Stimulated activated CD4-positive, alpha-beta T cell treated with anti-CD3 and anti-CD28 coated beads, Interleukin-2, amount 100 ng/mL, for 4 hours (primary cell): ENCODE measurements at regions not wholly inside any gene's neighbourhood (a gene's known extent, or its start where the extent isn't known, plus 50 kb on each side); places are given as distances from the start of the nearest gene placed in this dataset.
"Not testable (repeated sequence)": the region's sequence is repeated elsewhere in the genome, so short reads cannot be mapped to it uniquely, and the experiment has no call there.

Source experiments
- DNase-seq: peaks from one replicate; pipeline ENCODE4 v3.0.0-alpha.2; 2020; ENCODE audit warnings: low read depth

DNA sequence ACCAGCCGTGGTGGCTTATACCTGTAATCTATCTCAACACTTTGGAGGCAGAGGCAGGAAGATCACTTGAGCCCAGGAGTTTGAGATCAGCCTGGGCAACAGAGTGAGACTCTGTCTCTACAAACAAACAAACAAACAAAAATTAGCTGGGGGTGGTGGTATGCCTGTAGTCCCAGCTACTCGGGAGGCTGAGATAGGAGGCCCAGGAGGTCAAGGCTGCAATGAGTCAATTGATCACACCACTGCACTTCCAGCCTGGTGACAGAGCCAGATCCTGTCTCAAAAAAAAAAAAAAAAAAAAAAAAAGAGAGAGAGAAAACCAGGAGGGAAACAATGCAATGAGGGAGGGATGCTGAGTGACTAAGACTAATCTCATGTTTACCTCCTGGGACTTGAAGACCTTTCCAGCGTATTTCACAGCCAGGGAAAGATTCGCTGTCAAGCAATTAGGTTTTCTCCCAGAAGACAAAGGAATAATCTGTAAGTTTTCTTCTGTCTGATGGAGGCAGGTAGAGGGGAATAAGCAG, 51.1 kb upstream of the MIER3 start:
- DNase-seq, result no peak

DNA sequence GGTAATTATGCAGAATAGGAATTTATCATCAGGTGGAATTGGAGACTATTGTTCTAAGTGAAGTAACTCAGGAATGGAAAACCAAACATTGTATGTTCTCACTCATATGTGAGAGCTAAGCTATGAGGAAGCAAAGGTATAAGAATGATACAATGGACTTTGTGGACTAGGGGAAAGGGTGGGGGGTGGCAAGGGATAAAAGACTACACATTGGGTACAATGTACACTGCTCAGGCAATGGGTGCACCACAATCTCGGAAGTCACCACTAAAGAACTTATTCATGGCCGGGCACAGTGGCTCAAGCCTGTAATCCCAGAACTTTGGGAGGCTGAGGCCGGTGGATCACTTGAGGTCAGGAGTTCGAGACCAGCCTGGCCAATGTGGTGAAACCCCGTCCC, 51.6 kb upstream of the MIER3 start:
- DNase-seq, result not testable (repeated sequence)

DNA sequence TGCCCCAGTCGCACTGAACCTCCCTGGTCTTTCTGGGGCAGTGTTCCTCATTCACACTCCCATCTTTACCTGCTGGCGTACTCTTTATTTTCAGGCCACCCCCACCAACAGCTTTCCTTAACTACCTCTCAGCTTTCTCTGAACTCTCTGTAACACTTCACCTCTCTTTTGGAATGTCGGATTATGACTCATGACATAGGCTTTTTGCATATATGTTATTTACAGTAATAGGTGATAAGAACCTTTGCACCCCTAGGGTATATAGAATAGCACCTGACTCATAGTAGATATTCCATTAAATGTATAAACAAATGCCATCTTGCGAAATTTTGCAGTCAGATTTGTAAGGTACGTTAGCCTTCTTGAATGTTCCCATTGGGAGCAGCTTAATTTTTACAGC, 52.9 kb upstream of the MIER3 start:
- no peak for DNase-seq

DNA sequence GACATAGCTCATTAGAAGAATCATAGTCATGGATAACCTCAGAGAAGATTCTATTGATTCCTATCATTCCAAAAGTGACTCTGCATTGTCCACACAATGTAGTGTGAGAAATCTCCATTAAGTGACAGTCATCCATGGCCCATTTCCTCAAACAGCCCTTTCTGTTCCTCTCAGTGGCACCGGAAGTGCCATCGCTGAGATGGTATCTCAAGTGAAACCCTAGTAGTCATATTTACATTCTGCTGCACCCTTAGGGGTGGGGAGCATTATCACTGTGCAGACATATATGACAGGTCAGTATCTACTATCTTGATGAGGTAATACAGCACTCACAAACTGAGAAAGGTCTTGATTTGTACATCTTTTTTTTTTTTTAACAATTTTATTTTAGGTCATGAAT, 55.4 kb upstream of the MIER3 start:
- DNase-seq, result no peak

DNA sequence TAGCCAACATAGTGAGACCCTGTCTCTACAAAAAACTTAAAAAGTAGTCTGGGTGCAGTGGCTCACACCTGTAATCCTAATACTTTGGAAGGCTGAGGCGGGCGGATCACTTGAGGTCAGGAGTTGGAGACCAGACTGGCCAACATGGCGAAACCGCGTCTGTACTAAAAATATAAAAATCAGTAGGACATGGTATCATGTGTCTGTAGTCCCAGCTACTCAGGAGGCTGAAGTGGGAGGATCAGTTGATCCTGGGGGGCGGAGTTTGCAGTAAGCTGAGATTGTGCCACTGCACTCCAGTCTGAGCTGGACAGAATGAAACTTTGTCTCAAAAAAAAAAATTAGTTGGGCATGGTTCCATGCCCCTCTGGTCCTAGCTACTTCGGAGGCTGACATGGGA, 57.9 kb upstream of the MIER3 start:
- DNase-seq, result no peak

DNA sequence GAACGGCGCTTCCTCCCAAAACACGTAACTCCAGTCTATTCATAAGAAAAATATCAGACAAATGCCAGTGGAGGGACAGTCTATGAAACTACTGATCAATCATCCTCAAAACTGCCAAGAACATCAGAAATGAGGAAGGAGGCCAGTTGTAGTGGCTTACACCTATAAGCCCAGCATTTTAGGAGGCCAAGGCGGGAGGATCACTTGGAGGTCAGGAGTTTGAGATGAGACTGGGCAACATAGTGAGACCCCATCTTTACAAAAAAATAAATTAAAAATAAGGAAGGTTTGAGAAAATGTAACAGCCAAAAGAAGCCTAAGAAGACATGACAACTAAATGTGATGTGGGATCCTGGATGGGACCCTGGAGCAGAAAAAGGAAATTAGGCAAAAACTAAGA, 58.9 kb upstream of the MIER3 start:
- DNase-seq, result no peak

DNA sequence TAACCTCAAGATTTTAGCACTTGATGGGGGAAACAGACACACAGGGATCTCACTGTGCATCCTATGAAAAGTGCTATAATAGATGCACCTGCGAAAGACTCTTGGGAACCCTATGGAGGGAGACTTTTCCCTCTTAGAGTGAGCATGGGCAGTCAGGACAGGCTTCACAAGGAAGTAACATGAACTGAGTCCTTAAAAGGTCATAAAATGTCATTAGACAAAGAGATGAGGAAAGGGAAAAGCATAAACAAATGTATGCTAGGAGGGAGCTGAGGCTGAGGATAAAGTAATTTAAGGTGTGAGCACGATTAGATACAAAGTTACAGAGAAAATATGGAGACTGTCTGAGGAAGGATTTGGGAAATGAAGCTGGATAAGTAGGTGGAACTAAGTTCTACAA, 60.6 kb upstream of the MIER3 start:
- DNase-seq, result no peak

DNA sequence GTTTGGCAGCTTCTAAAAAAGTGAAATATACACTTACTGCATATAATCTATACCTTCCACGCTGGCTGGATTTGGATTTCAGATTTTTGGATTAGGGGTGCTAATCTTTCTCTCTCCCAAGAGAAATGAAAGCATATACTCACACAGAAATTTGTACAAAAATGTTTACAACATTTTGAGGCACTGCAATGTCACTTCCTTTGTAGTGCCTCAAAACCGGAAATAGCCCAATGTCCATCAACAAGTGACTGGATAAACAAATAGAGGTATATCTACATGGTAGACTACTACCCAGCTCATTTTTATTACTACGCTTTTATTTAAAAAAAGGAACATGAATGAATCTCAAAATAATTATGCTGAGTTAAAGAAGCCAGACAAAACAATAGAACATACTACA, 74.0 kb upstream of the MIER3 start:
- no peak for DNase-seq

DNA sequence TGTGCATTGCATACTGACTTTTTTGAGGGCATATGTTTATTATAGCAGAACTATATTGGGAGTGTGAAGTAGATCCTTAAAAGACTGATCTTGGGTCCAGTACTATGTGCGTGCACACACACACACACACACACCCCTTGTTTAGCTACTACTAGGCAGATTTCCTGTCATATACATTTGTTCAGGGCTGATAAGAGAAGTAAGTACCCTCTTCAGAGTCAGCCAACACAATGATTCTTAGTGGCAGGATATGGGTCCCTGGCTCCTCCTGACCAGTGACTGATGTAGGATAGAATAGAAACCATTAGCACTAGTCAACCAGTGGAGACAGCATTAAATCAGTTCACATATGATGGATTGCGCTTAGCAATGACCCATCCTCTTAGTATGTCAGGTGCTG, 76.2 kb upstream of the MIER3 start:
- no peak for DNase-seq

DNA sequence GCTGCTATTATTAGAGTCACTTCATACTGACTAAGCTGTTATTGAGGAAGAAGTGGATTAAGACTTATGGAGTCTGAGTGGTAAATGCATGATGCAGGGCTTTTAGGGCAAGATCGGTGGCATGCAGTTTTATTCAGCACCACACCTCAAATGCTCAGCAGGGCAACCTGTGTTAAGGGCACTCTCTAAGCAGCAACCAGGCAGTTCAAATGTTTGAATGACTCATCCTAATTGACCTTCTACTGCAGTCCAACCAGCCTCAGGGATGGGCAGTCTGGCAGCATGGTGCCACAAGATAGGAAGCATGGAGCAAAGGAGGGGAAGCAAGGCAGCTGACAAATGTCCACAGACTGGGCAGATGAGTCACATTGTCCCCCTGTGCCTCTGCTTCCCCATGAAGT, 80.2 kb upstream of the MIER3 start:
- DNase-seq, result no peak

DNA sequence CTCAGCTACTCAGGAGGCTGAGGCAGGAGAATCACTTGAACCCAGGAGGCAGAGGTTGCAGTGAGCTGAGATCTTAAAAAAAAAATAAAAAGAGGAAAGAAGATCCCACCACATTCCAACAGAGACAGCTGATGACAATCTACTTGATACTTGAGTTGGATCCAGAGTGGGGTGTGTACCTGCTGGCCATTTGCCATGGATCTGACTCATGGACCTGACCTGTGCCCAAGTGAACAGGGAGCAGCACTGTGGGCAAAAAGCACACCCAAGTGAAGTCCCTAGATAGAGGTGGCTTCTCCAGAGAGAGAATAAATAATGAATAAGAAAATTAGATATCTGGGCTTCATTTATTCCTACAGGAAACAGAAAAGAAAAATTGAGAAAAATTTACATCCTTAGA, 81.2 kb upstream of the MIER3 start:
- DNase-seq, result no peak

DNA sequence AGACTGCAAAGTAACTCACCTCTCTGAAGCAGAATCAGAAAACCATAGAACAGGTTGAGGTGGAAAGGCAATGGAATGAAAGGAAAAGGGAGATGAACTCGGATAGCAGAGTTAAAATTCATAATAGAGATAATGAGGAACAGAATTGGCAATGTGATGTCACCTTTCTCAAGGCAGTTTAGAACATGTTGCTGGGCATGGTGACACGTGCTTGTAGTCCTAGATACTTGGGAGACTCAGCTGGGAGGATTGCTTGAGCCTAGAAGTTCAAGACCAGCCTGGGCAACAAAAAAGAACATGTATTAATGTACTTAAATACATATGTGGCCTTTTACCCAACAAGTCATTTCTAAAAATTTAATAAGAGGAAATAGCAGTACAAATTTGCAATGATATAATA, 81.6 kb upstream of the MIER3 start:
- no peak for DNase-seq

DNA sequence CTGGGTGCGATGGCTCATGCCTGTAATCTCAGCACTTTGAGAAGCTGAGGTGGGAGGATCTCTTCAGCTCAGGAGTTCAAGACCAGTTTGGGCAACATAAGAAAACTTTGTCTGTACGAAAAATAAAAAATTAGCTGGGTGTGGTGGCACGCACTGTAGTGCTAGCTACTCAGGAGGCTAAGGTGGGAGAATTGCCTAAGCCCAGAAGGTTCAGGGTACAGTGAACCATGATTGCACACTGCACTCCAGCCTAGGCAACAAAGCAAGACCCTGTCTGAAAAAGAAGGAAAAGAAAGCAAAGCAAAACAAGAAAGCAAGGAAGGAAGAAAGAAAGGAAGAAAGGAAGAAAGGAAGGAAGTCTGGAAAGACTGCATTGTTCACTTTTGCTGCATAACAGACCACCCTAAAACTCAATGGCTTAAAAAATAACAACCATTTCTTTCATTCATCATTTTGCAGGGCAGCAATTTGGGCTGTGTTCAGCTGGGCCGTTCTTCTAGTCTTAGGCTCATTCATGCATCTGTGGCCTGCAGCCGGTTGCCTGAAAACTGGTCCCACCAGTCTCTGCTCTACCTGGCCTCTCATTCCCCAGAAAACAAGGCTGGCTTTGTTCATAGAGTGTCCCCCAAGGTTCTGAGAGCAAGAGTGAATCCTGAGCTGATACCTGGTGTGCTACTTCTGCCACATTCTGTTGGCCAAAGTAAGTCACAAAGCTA, 82.4 kb upstream of the MIER3 start:
- no peak for DNase-seq

DNA sequence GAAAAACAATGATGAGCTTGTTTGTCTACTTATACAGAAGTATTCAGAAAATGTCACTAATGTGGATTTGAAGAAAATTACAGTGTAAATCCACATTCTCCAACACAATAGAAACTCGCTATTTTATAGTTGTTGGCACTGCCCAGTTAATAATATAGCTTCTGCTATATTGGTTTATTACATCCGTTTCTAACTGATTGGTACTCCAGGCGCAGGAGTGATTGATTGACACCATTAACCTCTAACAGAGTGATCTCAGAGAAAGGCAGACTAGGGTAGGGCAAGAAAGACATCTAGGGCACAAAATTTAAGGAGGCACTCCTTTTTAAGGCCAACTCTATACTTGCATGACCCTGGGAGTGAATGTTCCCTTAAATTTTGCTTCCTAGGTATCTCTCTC, 84.0 kb upstream of the MIER3 start:
- no peak for DNase-seq

DNA sequence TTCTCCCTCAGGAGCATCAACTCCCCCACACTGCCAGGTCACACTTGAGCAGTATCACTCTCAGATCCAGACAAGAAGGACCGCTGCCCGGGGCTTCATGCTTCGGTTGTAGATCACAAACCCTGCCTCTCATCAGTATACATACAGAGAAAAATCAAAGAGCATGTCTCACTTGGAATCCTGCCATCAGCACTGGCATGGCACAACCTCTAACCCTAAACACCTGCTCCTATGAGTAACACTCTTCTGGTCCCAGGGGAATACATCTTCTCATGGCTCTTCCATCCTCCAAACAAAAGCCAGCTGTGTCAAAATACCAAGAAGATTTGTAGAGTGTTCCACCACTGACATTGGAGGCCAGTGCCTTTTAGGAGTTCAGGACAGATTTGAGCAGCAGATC, 84.8 kb upstream of the MIER3 start:
- DNase-seq, result no peak

DNA sequence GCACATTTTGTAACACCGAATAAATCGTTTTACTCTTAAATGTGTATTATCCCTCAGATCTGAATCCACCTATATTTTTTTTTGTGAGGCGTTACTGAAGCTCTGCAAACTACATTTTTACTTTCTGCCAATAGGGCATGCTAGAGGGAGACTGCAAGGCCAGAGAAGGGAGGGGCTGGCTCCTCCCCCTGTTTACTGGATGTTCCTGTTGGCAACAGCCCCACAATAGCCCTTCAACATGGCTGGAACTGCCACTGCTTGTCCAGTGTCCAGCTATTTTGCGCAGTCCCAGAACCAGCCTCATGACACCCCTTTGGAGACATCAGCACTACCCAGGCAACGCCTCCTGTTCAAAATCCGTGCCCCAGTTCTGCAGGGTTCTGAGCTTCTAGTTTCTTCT, 85.4 kb upstream of the MIER3 start:
- no peak for DNase-seq

DNA sequence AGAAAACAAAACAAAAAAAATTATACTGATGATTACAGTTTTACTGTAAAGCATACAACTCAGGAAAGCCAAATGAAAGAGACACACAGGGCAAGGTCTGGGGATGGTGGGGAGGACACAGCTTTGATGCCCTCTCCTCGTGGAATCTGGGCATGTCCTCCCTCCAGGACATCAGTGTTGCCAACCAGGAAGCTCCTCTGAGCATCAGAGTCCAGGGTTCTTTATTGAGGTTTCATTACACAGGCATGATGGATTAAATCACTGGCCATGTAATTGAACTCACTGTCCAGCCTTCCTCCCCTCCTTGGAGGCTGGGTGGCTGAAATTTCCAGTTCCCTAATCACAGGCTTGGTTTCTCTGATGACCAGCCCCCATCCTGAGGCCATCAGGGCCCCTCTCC, 89.6 kb upstream of the MIER3 start:
- DNase-seq, result no peak

DNA sequence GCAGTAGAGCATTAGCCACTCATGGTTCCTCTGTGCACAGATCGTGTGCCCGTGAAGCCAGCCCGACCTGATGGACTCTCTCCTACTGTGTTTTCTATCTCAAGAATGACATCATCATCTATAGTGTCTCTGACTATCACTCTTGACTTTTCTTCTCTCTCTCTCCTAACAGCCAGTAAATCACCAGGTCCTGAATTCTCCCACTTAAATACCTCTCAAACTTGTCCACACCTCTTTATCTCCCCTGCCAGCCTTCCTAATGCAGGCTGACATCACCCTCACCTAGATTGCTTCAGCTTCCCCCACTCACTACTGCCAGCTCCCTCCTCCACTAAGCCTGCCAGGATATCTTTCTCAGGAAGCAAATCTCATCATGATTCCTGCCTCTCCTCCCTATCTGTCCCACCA, 90.6 kb upstream of the MIER3 start:
- no peak for DNase-seq

DNA sequence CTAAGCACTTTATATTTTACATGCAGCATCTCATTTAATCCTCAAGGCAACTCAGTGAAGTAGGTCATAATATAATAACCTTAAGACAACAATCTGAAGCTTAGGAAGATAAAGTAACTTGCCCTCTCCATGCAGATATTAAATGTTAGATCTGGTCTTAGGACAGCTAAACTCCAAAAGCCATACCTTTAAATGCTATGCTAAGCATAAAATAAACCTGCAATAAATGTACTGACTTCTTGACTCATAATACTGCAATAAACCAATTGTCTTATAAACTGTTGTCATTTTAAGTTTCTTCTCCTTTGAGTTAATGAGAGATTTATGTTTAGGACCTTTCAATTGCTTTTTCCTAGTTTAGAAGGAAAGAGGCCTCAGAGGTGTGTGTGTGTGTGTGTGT, 102.2 kb upstream of the MIER3 start:
- DNase-seq, result no peak

DNA sequence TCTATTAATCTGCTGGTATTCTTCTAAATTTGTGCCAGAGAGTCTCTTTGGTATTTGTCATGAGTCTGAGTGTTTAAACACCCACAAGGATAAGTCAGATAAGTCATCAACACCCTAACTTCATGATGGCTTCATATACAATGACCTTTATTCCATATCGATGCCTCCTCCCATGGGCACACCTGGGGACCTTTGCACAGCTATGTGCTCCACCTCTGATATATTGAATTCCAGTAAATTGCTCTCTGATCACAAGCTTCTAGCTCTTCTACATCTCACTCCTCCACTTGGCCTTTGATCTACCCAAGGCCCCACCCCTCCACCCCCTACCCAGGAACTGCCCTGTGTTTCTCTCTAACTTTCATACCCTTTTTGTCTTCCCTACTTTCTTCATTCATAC, 102.7 kb upstream of the MIER3 start:
- DNase-seq, result no peak

DNA sequence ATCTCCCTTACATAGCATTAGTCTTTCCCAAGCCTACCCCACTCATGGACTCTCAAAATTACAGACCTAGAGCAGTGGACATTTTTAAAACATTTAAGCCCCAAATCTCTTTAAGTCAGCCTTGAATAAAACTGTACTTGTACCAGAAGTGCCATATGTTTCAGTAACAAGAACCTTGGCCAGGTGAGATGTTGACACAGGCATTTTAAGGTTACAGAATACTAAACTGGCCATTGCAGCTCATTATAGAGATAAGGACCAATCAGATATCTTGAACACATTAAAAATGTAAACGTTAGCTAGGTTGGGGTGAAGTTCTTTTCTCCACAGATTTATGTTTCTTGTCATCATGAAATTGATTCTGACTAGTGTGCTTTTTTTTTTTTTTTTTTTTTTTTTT, 103.8 kb upstream of the MIER3 start:
- no peak for DNase-seq

DNA sequence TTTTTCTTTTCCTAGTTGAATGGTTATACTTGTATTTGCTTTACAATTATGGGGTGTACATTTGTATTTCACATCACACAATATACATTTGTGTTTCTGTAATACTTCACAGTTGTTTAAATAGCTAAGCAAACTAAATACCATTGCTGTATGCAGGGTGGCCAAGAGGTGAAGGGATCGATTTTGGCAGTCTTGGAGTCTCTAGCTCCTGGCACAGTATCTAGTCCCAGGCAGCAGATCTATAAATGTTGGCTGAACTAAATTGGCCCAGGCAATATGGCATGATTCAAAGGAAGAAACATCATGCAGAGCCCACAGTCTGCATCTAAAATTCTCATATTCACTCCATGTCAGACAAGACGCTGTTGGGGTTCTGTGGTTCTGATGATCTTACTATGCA, 110.1 kb upstream of the GPBP1 start:
- no peak for DNase-seq

DNA sequence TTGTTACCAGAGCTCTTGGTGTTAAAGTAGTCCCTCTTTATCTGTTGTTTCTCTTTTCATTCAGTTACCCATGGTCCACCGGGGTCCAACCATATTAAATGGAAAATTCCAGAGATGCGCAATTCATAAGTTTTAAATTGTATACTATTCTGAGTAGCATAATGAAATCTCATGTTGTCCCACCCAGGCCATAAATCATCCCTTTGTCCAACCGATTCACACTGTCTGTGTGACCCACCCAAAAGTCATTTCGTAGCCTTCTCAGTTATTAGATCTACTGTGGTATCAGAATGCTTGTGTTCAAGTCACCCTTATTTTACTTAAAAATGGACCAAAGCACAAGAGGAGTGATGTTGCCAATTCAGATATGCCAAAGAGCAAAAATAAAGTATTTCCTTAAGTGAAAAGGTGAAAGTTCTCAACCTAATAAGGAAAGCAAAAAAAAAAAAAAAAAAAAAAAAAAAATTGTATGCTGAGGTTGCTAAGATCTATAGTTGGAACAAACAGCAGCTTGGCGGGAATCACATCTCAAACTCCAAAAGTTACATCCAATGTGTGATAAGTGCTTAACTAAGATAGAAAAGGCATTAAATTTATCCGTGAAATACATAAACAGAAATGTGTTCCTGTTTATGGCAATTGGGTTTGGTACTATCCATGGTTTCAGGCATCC, 106.8 kb upstream of the GPBP1 start:
- no peak for DNase-seq

DNA sequence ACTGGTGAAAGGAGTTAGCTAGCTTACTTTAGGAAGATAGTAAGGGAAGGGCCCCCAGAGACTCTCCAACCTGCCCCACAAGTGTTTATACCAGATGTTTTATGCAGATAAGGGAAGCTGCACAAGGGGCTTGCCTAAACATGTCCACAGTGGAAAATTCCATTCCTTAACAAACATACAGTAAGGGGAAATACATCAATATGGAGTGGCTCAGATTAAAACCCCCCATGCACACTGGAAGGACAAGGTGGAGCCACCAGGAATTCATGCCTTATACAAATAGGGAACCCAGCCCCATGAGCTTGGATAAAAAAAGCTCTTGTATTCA, 106.3 kb upstream of the GPBP1 start:
- no peak for DNase-seq
